Keratinocyte (primary cell): ENCODE measurements at regions not wholly inside any gene's neighbourhood (a gene's known extent, or its start where the extent isn't known, plus 50 kb on each side); places are given as distances from the start of the nearest gene placed in this dataset.
"Not testable (repeated sequence)": the region's sequence is repeated elsewhere in the genome, so short reads cannot be mapped to it uniquely, and the experiment has no call there.

Experiments
- CTCF ChIP-seq, 3 experiments: IDR thresholded peaks in 1 of 3; conservative IDR thresholded peaks in 1 of 3; optimal IDR thresholded peaks in 1 of 3; 2 replicates in 2 of 3; 3 replicates in 1 of 3; pipeline versions ENCODE3 to v1.5.1; 2011; ENCODE audit warnings: low read length in 3 of 3, mild to moderate bottlenecking in 3 of 3, moderate library complexity in 2 of 3, control low read depth in 1 of 3, inconsistent platforms in 1 of 3; ENCODE audit not compliant: insufficient read depth in 2 of 3; ENCODE audit errors: extremely low read depth in 1 of 3
- EZH2 ChIP-seq: IDR thresholded peaks from one replicate; pipeline ENCODE4 v1.6.1; 2012; ENCODE audit warnings: inconsistent platforms, mild to moderate bottlenecking, low read length, moderate library complexity

GRCh38 chr16:18201511-18201910, 135.0 kb downstream of the NPIPA8 start:
- TF ChIP-seq CTCF (optimal IDR thresholded peaks at IDR 0.05 in 1 of 3, IDR thresholded peaks at IDR 0.05 in 1 of 3, conservative IDR thresholded peaks at IDR 0.05 in 1 of 3; ENCODE audit: extremely low read depth in 1 of 3, insufficient read depth in 2 of 3, low read length in 3 of 3); EZH2: not testable (repeated sequence)
